Activated CD4-positive, alpha-beta T cell treated with anti-CD3 and anti-CD28 coated beads for 4 hours (primary cell): ENCODE measurements at regions not wholly inside any gene's neighbourhood (a gene's known extent, or its start where the extent isn't known, plus 50 kb on each side); places are given as distances from the start of the nearest gene placed in this dataset.

Experiments
- DNase-seq, 2 donors: peaks; one replicate each; pipeline ENCODE4 v3.0.0-alpha.2; 2020

DNA sequence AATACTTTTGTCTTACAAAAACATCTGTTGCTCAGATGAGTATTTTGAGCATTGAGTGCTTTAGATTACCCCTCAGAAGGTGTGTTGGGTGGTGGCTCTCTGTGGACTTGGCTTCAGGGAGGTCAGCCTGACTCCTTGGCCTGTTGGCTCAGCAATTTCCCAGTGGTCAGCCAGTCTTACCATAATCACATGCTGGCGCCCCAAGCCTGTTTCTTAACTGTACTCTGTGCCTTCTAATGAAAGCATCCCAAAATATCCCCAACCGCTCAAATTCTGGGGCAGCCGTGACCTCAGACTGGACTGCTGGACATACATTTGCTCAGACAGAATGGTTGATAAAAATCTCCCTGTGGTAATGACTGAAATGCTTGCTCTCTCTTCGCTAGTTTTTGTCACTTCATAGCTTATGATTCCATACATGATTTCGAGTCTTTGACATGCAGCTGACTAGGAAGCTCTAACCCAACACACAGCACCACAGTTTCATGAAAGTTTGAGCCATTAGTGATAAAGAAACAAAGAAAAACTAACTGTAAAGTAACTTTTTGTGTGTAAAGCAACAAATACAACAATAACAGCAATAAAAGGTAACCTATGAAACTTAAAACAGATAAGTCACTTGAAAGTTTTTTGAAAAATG is 562.2 kb upstream of the MEF2C start:
- no peak for DNase-seq

DNA sequence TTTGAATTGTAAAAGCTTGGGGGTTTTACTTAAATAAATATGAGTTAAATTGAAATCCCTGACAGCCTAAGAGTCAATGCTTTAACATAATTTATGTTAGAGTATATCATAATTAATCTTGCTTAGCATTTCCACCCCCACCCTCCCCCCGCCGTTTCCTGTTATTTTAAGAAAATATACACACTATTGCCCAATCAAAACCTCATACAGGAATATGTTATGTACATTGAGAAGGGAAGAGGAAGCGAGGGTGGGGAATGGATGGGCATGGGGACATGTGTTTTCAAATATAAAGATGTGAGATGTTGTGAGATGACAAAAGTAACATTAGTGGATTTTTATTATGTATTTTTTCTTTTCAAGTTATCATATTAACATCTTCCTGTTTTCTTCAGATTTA is 561.1 kb upstream of the MEF2C start:
- DNase-seq, result no peak

DNA sequence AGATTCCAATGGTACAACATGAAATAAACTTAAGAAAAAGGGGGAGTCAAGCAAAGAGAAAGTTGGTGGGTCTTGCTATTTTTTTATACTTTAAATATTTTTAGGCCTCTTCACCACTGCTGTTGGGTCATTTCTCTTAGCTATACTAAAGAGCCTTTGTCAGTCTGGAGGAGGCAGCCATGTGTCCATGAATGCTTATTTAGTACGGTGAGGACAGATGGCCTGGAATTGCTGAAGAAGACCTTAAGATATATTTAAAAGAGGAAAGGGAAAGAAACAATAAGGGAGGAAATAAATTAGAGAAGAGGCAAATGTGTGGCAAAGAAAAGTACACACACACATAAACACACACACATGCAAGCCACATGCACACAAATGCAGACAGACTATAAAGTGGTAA is 560.5 kb upstream of the MEF2C start:
- no peak for DNase-seq

DNA sequence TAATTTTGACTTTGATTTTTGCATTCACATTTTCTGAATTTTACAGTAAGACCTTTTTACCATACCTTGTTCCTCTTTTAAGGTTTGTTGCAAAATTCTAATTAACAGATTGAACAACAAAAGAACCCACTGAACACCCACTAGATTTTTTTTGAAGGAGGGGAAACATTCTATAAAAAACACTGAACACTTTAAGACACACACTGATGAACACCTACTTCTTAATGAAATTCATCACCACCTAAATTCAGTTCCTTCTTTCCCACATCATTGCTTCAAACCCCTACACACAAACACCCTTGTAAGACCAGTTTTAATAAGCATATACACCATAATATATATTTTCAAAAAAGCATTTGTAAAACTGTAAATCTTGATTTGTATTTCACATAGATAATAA is 559.0 kb upstream of the MEF2C start:
- no peak for DNase-seq

DNA sequence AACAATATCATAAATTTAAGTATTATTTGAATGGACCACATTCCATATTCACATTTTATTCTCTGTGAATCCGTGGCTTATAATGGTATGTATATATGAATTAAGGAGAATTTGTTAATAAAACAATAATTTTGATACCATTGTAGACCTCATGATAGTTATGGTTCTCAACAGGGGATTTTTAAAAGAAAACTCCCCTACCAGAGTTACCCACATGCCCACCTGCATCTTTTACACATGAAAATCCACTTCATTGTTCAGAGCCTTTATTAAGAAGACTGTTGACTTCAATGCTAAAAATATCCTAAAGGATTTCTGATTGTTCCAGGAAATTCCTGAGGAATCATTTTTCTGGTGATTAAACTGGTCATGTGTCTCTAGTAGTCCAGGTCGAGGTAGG is 557.7 kb upstream of the MEF2C start:
- DNase-seq, result no peak

DNA sequence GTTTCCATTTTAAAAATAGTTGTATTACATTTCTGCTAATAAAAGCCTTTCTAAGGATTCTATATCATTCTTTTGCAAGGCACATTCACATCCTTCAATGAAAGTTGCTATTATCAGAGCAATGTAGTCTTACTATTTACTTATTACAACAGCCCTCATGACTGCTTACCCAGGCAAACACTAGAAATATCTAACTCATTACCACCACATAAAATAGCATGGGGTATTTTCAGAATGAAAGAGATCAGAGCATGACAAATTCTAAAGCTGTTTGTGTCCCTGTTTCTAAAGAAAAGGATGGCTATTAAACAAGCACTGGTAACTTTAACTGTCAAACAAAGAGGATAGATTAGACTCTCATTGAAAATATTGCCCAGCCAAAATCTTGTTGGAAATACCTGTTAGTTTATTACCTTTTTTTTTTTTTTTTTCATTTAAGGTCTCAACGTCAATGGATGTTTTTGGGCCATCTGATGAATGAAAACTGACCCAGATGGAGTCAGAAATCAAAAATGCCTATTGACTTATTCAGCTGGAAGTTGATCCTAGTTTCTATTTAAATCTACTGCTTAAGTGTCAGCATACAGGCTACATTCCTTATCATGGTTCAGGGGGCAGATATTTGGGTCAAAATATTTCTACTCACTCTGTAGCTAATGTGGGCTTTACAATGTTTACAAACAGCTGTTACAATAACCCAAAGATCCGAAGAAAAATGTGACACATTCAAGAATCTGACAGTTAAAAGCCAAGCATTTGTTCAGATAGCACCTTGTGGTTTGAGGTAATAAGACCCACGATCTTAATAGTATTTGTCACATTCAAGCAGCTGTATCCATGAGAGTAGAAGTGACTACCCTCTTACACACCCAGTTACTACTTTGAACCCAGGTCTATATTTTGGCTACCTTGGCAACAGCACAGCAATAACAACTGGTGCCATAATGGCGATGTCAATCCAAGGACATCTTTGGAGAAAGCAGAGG is 554.8 kb upstream of the MEF2C start:
- DNase-seq, result no peak

DNA sequence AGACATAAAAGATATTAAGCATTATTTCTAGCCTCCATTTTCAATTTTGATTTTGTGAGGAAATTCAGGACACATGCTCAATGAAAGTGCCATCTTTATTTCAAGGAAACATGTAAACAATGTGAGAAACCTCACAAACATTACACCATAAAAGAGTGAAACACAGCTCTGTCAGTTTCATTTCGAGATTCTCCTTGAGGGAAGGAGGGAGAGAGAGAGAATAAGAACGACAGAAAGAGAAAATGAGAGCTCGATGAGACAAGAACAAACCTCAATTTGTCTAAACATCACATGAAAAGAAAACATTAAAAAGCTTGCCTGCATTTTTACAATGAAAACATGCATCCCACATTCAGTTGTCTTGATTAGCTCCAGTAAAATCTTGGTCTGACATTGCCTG is 553.5 kb upstream of the MEF2C start:
- DNase-seq, result no peak

DNA sequence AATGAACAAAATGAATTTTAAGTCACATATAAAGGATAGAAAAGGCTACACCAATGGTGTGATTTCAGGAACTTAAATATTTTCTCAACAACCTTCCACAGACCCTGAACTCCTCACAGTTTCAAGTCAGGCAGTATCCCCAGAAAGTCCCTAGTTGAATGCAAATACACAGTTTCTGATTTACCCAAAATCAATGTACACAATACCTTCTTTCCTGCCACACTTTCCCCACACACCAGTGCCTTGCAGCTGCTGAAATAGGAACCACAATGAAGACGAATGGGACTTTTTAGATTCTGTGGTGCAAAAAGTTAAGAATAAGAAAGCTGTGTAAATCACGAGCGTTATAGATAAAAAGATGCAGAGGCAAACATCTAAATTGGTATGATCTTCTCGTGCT is 552.4 kb upstream of the MEF2C start:
- no peak for DNase-seq

DNA sequence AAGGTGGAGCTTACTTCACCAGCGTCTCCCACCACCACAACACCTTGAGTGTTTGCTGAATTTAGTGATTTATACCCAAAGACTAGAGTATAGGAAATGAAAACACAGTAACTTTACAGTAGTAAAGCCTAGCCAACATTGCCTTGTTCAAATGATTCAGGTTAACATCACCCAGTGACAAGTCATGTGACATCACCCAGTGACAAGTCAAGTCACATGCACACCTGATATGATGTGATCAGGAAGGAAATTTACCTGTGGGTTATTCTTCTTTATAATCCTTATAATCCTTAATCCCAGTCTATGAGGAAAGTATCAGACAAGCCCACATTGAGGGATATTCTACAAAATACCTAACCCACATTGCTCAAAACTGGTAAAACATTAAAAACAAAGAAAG is 545.6 kb upstream of the MEF2C start:
- no peak for DNase-seq

DNA sequence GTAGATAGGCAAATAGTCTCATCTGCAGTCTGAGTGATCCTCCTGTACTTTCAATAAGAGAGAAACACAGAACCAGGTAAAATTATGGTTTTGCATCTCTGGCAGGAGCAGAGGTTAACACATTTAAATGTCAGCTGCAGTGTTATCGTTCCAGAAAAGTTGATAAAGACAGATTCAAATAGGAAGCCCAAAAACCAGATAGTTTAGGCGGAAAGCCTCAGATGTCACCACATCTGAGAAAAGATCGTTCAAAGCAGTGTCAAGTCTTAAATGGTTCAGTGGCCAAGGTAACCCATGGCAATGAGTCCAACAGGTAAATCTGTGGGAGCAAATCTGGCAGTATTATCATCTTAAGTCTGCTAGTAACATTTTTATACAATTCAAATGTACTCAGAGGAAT is 542.1 kb upstream of the MEF2C start:
- DNase-seq, result no peak

DNA sequence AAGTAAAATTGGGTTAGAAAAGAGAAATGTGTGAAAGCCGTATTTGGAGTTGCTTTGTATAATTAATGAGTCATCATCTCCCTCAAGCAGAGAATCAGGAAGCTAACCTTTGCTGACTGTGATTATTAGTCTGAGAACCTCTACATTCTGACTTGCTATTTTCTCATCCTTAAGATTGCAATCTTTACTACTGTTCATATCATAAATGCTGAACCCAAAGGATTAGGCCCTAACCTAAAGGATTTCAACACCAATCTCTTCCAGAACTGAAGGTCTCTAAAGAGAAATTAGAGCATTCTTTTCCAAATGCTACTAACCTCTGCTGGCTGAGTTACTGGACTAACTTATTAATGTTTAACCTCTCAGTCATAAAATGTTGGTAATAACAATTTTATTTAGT is 538.1 kb upstream of the MEF2C start:
- no peak for DNase-seq

DNA sequence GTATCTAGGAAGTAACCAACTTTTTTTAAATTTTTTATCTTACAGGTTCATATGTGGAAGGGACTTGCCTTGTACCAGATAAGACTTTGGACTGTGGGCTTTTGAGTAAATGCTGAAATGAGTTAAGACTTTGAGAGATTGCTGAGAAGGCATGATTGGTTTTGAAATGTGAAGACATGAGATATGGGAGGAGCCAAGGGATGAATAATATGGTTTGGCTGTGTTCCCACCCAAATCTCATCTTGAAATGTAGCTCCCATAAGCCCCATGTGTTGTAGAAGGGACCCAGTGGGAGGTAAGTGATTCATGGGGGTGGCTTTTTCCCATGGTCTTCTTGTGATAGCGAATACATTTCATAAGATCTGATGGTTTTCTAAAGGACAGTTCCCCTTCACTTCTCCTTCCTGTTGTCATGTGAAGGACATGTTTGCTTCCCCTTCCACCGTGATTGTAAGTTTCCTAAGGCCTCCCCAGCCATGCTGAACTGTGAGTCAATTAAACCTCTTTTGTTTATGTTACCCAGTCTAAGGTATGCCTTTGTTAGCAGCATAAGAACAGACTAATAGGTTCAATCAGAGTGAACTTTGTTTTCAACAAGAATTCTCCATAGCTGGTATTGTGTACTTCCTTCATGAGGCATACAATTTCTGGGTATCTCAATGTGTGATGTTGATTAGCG is 535.6 kb upstream of the MEF2C start:
- no peak for DNase-seq

DNA sequence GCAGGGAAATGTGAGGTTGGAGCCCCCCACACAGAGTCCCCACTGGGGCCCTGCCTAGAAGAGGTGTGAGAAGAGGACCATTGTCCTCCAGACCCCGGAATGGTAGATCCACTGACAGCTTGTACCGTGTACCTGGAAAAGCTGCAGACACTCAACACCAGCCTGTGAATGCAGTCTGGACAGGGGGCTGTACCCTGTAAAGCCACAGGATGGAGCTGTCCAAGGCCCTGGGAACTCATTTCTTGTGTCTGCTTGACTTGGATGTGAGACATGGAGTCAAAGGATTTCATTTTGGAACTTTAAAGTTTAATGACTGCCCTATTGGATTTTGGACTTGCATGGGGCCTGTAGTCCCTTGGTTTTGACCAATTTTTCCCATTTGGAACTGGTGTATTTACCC is 535.0 kb upstream of the MEF2C start:
- DNase-seq, result no peak

DNA sequence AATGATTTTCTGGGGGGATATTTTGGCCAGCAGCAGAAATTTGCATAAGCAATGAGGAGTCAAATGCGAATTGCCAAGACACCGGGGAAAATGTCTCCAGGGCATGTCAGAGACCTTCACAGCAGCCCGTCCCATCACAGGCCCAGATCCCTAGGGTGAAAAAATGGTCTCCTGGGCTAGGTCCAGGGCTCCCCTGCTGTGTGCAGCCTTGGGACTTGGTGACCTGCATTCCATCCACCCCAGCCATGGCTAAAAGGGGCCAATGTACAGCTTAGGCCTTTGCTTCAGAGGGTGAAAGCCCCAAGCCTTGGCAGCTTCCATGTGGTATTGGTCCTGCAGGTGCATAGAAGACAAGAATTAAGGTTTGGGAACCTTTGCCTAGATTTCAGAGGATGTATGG is 534.5 kb upstream of the MEF2C start:
- no peak for DNase-seq

DNA sequence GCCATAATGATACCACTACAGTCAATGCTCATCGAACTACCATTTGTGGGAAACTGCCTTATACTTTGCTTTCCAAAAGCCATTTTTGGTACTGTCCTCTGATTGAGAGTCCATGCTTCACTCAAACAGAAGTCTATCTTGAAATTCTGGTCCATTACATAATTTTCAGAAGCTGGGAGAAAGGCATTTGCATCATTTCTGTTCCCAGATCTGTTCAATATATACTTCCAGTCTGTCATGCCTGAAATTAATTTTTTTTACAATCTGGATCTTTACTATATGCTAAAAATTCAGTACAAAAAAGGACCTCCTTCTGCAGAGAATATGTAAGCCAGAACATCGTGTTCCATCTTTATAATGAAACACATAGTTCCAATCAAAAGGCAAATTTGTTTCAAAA is 528.9 kb upstream of the MEF2C start:
- no peak for DNase-seq

DNA sequence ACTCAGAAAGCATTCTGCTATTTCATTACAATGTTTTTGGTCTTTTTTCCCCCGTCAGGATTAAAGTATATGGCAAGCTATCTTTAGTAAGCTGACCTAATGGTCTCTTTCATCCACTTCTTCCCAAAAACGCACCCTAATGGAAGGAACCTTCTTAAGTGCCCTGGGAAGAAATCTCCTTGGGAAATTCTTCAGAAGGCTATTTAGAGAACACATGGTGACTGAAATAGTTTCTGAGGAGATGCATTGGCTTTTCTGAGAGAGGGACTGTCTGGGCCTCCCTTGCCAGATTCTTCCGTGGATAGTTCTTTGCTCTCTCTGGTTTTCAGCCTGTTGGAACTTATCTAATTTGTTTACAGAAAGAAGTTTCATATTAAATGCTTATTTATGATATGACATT is 524.1 kb upstream of the MEF2C start:
- DNase-seq, result no peak

DNA sequence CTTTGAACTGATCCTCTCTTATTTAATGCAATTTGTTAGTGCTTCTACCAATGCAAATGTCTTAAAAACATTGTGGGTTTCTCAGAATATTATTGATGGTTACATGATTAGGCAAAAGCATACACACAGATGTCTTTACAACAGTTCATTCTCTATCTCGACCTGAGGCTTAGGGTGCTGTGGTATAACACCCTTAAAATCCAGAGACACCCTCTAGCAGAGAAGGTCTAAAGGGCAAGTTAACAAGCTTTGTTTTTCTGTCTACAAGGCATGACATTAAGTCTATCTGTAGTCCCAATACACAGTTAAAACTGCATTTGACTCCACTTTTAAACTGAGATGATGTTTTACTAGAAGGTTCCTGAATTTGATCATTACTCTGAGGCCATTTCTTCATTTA is 518.7 kb upstream of the MEF2C start:
- DNase-seq, result no peak

DNA sequence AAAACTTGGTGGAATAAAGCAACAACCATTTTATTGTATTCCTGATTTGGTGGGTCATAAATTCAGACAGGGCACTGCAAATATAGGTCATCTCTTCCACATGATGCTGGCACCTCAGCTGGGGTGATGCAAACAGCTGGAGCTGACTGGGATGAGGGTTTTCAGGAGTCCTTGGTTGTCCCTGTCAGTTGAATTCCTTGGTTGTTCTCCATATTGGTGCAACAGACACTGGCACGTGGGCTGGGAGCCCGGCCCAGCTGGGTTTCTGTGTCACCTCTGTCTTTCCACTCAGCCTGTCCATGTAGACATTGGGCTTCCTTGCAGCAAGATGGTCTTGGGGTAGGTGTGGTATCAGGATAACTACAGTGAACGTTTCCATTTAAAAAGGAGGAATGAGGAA is 518.0 kb upstream of the MEF2C start:
- DNase-seq, result no peak

DNA sequence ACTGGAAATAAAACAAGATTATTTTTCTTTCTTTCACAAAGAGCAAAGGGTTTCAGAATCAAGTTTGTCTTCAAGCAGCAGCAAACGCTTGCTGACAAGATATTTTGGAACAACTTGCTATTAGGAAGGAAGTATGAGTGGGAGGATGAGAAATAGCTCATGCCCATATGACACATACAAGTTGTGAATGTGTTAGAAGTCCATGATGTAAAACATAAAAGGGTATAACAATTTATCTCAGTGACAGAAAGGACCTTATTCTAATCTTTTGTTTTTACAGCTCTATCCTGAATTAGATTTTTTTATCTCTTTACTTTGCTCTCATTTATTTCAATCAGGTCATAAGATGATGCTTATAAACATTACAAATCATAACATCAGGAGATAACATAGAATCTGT is 516.6 kb upstream of the MEF2C start:
- no peak for DNase-seq

DNA sequence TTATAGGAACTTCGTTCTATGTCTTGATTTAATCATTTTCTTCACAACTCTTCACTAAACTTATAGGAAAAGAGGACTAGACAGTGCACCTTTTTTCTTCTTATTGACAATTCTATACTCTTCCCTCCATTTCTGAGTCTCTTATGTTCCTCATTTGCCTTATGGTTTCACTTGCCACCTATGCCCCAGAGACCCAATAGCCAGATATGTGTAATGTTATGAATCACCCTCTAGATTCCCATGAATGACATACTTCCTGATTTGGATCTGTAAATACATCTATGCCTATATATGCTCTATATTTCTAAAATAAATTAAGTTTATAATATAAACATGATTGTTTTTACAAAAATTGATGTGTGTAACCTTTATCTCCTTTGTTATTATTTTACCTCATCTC is 514.1 kb upstream of the MEF2C start:
- no peak for DNase-seq

DNA sequence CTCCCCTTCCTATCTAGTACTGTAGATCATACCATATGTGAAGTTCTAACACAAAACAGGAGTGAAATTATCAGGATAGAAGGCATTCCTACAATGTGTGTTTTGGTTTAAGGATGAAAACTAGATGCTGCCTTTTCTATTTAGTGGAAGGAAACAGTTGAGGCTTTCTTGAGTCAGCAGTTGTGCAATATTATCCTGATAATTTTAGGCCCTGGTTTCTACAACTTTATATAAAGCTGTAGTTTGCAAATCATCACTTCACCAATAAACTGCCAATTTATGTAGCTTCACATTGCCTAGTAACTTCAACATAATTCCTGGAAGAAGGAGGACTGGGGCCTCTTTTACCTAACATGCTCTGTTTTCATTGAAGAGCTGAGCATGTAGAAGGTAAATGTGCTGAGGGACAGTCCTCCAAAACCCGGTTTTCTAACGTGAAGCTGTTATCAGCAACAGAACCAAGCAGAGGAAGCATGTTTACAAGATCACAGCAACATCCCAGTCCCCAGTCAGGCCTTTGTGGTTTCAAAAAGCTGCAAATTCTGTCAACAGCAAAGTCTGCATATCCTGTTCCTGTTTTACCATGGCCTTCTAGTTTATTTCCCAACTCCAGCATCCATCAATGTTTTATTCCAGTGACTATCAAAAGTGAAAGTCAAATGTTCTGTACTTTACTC is 513.4 kb upstream of the MEF2C start:
- no peak for DNase-seq

DNA sequence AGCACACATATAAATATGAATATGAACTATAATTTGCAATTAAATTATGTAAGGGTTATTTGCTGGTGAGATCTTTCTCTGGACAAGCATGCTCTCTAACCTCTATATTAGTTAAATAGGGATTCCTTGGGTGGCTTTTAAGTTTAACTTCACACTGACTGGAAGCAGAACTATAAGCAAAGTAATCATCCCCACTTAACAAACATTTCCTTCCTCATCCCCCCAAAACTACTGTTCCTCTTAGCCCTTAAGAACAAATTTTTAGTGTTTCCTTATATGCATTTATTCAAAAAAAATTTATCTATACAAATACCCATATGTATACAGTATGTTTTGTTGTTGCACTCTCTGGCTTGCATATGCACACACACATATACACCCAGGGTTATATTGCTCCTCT is 512.1 kb upstream of the MEF2C start:
- DNase-seq, result no peak

DNA sequence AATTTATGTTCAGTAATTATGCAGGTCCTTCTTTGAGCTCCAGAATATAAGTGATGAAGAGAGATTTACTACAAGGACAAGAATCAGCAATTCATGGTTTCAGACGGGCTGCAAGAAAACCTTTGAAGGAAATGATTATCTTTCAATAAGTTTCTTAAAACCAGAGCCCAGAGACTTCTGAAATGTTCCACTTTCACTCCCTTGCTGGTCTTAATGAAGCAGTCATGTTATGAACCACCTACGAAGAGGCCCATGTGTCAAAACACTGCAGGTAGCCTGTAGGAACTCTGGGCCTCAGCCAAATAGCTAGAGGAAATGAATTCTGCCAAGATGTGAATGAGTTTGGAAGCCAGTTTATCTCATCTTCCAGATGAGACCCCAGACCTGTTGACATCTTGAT is 505.9 kb upstream of the MEF2C start:
- no peak for DNase-seq

DNA sequence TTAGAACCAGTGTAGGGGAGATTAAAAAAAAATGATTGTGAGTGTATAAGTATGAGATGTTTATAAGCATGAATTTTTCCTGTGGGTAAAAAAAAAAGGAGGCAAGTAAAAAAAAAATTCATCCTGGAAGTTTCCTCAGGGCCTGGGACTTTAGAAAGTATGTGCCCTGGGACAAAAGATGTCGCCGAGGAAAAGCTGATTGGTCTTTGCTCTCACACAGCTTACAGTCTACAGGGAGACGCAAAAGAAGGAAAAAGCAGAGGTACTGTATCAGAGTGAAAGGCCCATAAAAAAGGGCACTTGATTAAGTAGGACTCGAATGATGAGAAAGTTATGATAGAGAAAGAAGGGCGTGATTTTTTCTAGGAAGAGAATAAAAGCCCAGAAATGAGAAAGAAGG is 501.4 kb upstream of the MEF2C start:
- DNase-seq, result no peak
